ENCODE measurements at regions not wholly inside any gene's neighbourhood (a gene's known extent, or its start where the extent isn't known, plus 50 kb on each side); places are given as distances from the start of the nearest gene placed in this dataset.
"Not testable (repeated sequence)": the region's sequence is repeated elsewhere in the genome, so short reads cannot be mapped to it uniquely, and the experiment has no call there.

- Histone ChIP-seq H3K4me1 (ENCODE audit: low read length) (no peaks in the 10 kb centered on the region), H3K79me2 (ENCODE audit: low read length) (no peaks in the 10 kb centered on the region), H3K4me2 (ENCODE audit: low read length) (no peak overlapping the region), H3K36me3 (replicated peaks; ENCODE audit: low read depth, low read length) (no peaks in the 10 kb centered on the region), H3K4me3 (ENCODE audit: low read length) (no peak overlapping the region), H2AFZ (ENCODE audit: low read depth, low read length) (no peak overlapping the region), H3K27me3 (ENCODE audit: low read depth, low read length) (no peaks in the 10 kb centered on the region), H4K20me1 (ENCODE audit: insufficient read depth, low read length) (no peaks in the 10 kb centered on the region), H3K27ac (ENCODE audit: low read length) (no peak overlapping the region), H3K9me3 (ENCODE audit: insufficient read depth, low read length) (no peaks in the 10 kb centered on the region), H3K9ac (ENCODE audit: low read length) (no peak overlapping the region)
- TF ChIP-seq EZH2phosphoT487 (IDR thresholded peaks at IDR 0.05; ENCODE audit: low read depth): no peak
- TF ChIP-seq, protein P1, sequence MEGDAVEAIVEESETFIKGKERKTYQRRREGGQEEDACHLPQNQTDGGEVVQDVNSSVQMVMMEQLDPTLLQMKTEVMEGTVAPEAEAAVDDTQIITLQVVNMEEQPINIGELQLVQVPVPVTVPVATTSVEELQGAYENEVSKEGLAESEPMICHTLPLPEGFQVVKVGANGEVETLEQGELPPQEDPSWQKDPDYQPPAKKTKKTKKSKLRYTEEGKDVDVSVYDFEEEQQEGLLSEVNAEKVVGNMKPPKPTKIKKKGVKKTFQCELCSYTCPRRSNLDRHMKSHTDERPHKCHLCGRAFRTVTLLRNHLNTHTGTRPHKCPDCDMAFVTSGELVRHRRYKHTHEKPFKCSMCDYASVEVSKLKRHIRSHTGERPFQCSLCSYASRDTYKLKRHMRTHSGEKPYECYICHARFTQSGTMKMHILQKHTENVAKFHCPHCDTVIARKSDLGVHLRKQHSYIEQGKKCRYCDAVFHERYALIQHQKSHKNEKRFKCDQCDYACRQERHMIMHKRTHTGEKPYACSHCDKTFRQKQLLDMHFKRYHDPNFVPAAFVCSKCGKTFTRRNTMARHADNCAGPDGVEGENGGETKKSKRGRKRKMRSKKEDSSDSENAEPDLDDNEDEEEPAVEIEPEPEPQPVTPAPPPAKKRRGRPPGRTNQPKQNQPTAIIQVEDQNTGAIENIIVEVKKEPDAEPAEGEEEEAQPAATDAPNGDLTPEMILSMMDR (IDR thresholded peaks at IDR 0.05; ENCODE audit: low read depth, low read length): no peak
Measured at GRCh38 chr12:32975122-32975521, 78.5 kb upstream of the PKP2 start.

GRCh38 chr12:32970465-32971110 is 74.0 kb upstream of the PKP2 start:
- H3K9ac ChIP-seq (ENCODE audit: low read length): no peak overlapping the region
- no peaks in the 10 kb centered on the region for H3K27me3 ChIP-seq (ENCODE audit: low read depth, low read length)
- H3K9me3 ChIP-seq (ENCODE audit: insufficient read depth, low read length): no peaks in the 10 kb centered on the region
- H3K4me1 ChIP-seq (ENCODE audit: low read length): no peaks in the 10 kb centered on the region
- H3K36me3 ChIP-seq (replicated peaks; ENCODE audit: low read depth, low read length): no peaks in the 10 kb centered on the region
- no peak overlapping the region for H3K4me3 ChIP-seq (ENCODE audit: low read length)
- no peaks in the 10 kb centered on the region for H3K79me2 ChIP-seq (ENCODE audit: low read length)
- no peaks in the 10 kb centered on the region for H4K20me1 ChIP-seq (ENCODE audit: insufficient read depth, low read length)
- H2AFZ ChIP-seq (ENCODE audit: low read depth, low read length): no peak overlapping the region
- no peak overlapping the region for H3K27ac ChIP-seq (ENCODE audit: low read length)
- TF ChIP-seq EZH2phosphoT487 (IDR thresholded peaks at IDR 0.05; ENCODE audit: low read depth): no peak
- TF ChIP-seq, protein P1 (IDR thresholded peaks at IDR 0.05; ENCODE audit: low read depth, low read length): no peak
- H3K4me2 ChIP-seq (ENCODE audit: low read length): no peak overlapping the region

- Histone ChIP-seq H3K27ac (ENCODE audit: low read length) (no peak overlapping the region), H4K20me1 (ENCODE audit: insufficient read depth, low read length) (no peaks in the 10 kb centered on the region), H3K4me3 (ENCODE audit: low read length) (no peak overlapping the region), H3K4me1 (ENCODE audit: low read length) (no peaks in the 10 kb centered on the region), H3K36me3 (replicated peaks; ENCODE audit: low read depth, low read length) (no peaks in the 10 kb centered on the region), H3K9me3 (ENCODE audit: insufficient read depth, low read length) (no peaks in the 10 kb centered on the region), H3K79me2 (ENCODE audit: low read length) (no peaks in the 10 kb centered on the region), H3K9ac (ENCODE audit: low read length) (no peak overlapping the region), H2AFZ (ENCODE audit: low read depth, low read length) (no peak overlapping the region), H3K27me3 (ENCODE audit: low read depth, low read length) (no peaks in the 10 kb centered on the region), H3K4me2 (ENCODE audit: low read length) (no peak overlapping the region)
- TF ChIP-seq EZH2phosphoT487 (IDR thresholded peaks at IDR 0.05; ENCODE audit: low read depth): no peak
- TF ChIP-seq, protein P1 (IDR thresholded peaks at IDR 0.05; ENCODE audit: low read depth, low read length): no peak
Measured at GRCh38 chr12:32964981-32965585, 68.5 kb upstream of the PKP2 start.

DNA sequence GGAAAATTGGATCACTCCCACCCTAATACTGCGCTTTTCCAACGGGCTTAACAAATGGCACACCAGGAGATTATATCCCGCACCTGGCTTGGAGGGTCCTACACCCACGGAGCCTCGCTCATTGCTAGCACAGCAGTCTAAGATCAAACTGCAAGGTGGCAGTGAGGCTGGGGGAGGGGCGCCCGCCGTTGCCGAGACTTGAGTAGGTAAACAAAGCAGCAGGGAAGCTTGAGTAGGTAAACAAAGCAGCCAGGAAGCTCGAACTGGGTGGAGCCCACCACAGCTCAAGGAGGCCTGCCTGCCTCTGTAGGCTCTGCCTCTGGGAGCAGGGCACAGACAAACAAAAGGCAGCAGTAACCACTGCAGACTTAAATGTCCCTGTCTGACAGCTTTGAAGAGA is 59.8 kb upstream of the PKP2 start:
- not testable (repeated sequence) for H3K27me3 ChIP-seq (ENCODE audit: low read depth, low read length); H3K4me1 ChIP-seq (ENCODE audit: low read length); H3K79me2 ChIP-seq (ENCODE audit: low read length); H3K36me3 ChIP-seq (replicated peaks; ENCODE audit: low read depth, low read length); H3K4me2 ChIP-seq (ENCODE audit: low read length); H3K9ac ChIP-seq (ENCODE audit: low read length); H3K27ac ChIP-seq (ENCODE audit: low read length); H4K20me1 ChIP-seq (ENCODE audit: insufficient read depth, low read length); H3K4me3 ChIP-seq (ENCODE audit: low read length); H3K9me3 ChIP-seq (ENCODE audit: insufficient read depth, low read length); H2AFZ ChIP-seq (ENCODE audit: low read depth, low read length)
